Activated CD8-positive, alpha-beta T cell treated with anti-CD3 and anti-CD28 coated beads for 36 hours (primary cell): ENCODE measurements at regions not wholly inside any gene's neighbourhood (a gene's known extent, or its start where the extent isn't known, plus 50 kb on each side); places are given as distances from the start of the nearest gene placed in this dataset.

Experiments
- ATAC-seq: fragments of 200-7000 bp; cut with Tn5 transposase; one replicate; pipeline ENCODE4 v1.10.0; 2021; ENCODE audit warnings: mild to moderate bottlenecking, moderate library complexity
- CTCF ChIA-PET: fragments of 350-600 bp; sonication (Branson Sonifier 250); formaldehyde crosslinking; loops from one replicate; lab custom pipeline; 2021; ENCODE audit warnings: antibody characterized with exemption; lab: Charles Lee
- POLR2A ChIA-PET: fragments of 350-600 bp; sonication (Branson Sonifier 250); formaldehyde crosslinking; loops from one replicate; lab custom pipeline; 2021; ENCODE audit warnings: antibody characterized with exemption; lab: Charles Lee
- DNase-seq: peaks from one replicate; pipeline ENCODE4 v3.0.0-alpha.2; 2020
- H3K27ac Mint-ChIP-seq: one replicate; pipeline ENCODE4 v1.8.0; 2021; ENCODE audit warnings: mild to moderate bottlenecking, mixed read lengths
- H3K27me3 Mint-ChIP-seq: one replicate; pipeline ENCODE4 v1.8.0; 2021; ENCODE audit warnings: mixed read lengths
- H3K36me3 Mint-ChIP-seq: one replicate; pipeline ENCODE4 v1.8.0; 2021; ENCODE audit warnings: low read depth, mixed read lengths
- H3K4me1 Mint-ChIP-seq: one replicate; pipeline ENCODE4 v1.8.0; 2021; ENCODE audit warnings: low read depth, mixed read lengths
- H3K4me3 Mint-ChIP-seq: one replicate; pipeline ENCODE4 v1.8.0; 2021; ENCODE audit warnings: mild to moderate bottlenecking, moderate library complexity, mixed read lengths
- H3K9me3 Mint-ChIP-seq: one replicate; pipeline ENCODE4 v1.8.0; 2021; ENCODE audit warnings: mixed read lengths
- CTCF ChIP-seq: fragments of 200-600 bp; IDR thresholded peaks from one replicate; pipeline ENCODE4 v1.8.0; 2022; ENCODE audit warnings: antibody characterized with exemption, mild to moderate bottlenecking
- intact Hi-C: fragments of 100-400 bp; cut with micrococcal nuclease; formaldehyde crosslinking; loops from one replicate; pipeline ENCODE4 v1.10.0; 2022

- H3K9me3 Mint-ChIP-seq = peaks cover 4% of the 10 kb centered on the region
- H3K27me3 Mint-ChIP-seq = no peaks in the 10 kb centered on the region
- H3K4me1 Mint-ChIP-seq = no peaks in the 10 kb centered on the region
- ChIA-PET CTCF (no interaction called here), POLR2A (no interaction called here)
- H3K36me3 Mint-ChIP-seq = peaks cover 2% of the 10 kb centered on the region
- no peak for ATAC-seq
- intact Hi-C loops = no loop called here
- no peak for DNase-seq
- no peak overlapping the region for H3K27ac Mint-ChIP-seq
- no peak overlapping the region for H3K4me3 Mint-ChIP-seq
- no peak for TF ChIP-seq CTCF
Observed at GRCh38 chr15:81987628-81988027, 58.2 kb downstream of the MEX3B start.

- CTCF ChIA-PET = no interaction called here
- Mint-ChIP-seq H3K27ac (no peak overlapping the region), H3K4me3 (no peak overlapping the region), H3K36me3 (no peaks in the 10 kb centered on the region), H3K27me3 (no peaks in the 10 kb centered on the region), H3K4me1 (no peaks in the 10 kb centered on the region), H3K9me3 (no peaks in the 10 kb centered on the region)
- intact Hi-C loops = no loop called here
- no peak for ATAC-seq
- TF ChIP-seq CTCF = no peak
- POLR2A ChIA-PET = no interaction called here
- no peak for DNase-seq
Observed at GRCh38 chr15:81983497-81983896, 62.3 kb downstream of the MEX3B start.

GRCh38 chr15:81982808-81983207 is 63.0 kb downstream of the MEX3B start:
- ATAC-seq (no peak), DNase-seq (no peak)
- no peak overlapping the region for H3K4me3 Mint-ChIP-seq
- H3K36me3 Mint-ChIP-seq = peaks cover 1% of the 10 kb centered on the region
- peaks cover 6% of the 10 kb centered on the region for H3K9me3 Mint-ChIP-seq
- peaks cover 3% of the 10 kb centered on the region for H3K27me3 Mint-ChIP-seq
- no peaks in the 10 kb centered on the region for H3K4me1 Mint-ChIP-seq
- CTCF ChIA-PET = no interaction called here
- POLR2A ChIA-PET = no interaction called here
- H3K27ac Mint-ChIP-seq = no peak overlapping the region
- TF ChIP-seq CTCF = no peak
- intact Hi-C loops = no loop called here

- H3K36me3 Mint-ChIP-seq = peaks cover 2% of the 10 kb centered on the region
- no peak for TF ChIP-seq CTCF
- no peak overlapping the region for H3K27ac Mint-ChIP-seq
- intact Hi-C loops = no loop called here
- no peak overlapping the region for H3K4me3 Mint-ChIP-seq
- ChIA-PET POLR2A (no interaction called here), CTCF (no interaction called here)
- DNase-seq = no peak
- peaks cover 10% of the 10 kb centered on the region for H3K9me3 Mint-ChIP-seq
- peaks cover 6% of the 10 kb centered on the region for H3K27me3 Mint-ChIP-seq
- no peaks in the 10 kb centered on the region for H3K4me1 Mint-ChIP-seq
- ATAC-seq = no peak
Observed at GRCh38 chr15:81981908-81982307, 63.9 kb downstream of the MEX3B start.

GRCh38 chr15:81977464-81977863 is 68.4 kb downstream of the MEX3B start:
- ChIA-PET POLR2A (no interaction called here), CTCF (no interaction called here)
- no peak for ATAC-seq
- intact Hi-C loops = no loop called here
- no peak overlapping the region for H3K27ac Mint-ChIP-seq
- H3K4me1 Mint-ChIP-seq = no peaks in the 10 kb centered on the region
- peaks cover 14% of the 10 kb centered on the region for H3K9me3 Mint-ChIP-seq
- TF ChIP-seq CTCF = no peak
- H3K27me3 Mint-ChIP-seq = peaks cover 6% of the 10 kb centered on the region
- DNase-seq = no peak
- H3K4me3 Mint-ChIP-seq = no peak overlapping the region
- peaks cover 2% of the 10 kb centered on the region for H3K36me3 Mint-ChIP-seq
